GM12891 (cell line): ENCODE measurements at regions not wholly inside any gene's neighbourhood (a gene's known extent, or its start where the extent isn't known, plus 50 kb on each side); places are given as distances from the start of the nearest gene placed in this dataset.
"Not testable (repeated sequence)": the region's sequence is repeated elsewhere in the genome, so short reads cannot be mapped to it uniquely, and the experiment has no call there.

ENCODE experiments used
- DNase-seq: peaks from one replicate; pipeline ENCODE4 v3.0.0; 2011; ENCODE audit warnings: low spot score; ENCODE audit not compliant: insufficient read length
- FAIRE-seq: peaks from 2 replicates; lab custom pipeline; 2011; peaks lifted over from hg19 to GRCh38; lab: Jason Lieb, UNC
- PAX5 ChIP-seq: IDR thresholded peaks from 2 replicates; pipeline ENCODE4 v1.6.1; 2011; ENCODE audit warnings: low read length, moderate library complexity, mild to moderate bottlenecking; ENCODE audit not compliant: insufficient read depth, severe bottlenecking
- POLR2A ChIP-seq: IDR thresholded peaks from 2 replicates; pipeline ENCODE4 v1.6.1; 2011; ENCODE audit warnings: low read depth, low read length, control low read depth
- POLR2AphosphoS5 ChIP-seq: IDR thresholded peaks from 2 replicates; pipeline ENCODE4 v1.6.1; 2011; ENCODE audit warnings: low read depth, low read length, control low read depth
- POU2F2 ChIP-seq: IDR thresholded peaks from 2 replicates; pipeline ENCODE4 v1.6.1; 2011; ENCODE audit warnings: low read depth, mild to moderate bottlenecking, control low read depth, low read length, moderate library complexity
- SPI1 ChIP-seq: IDR thresholded peaks from 2 replicates; pipeline ENCODE4 v1.6.1; 2011; ENCODE audit warnings: low read depth, low read length, control low read depth
- TAF1 ChIP-seq: IDR thresholded peaks from 2 replicates; pipeline ENCODE4 v1.6.1; 2011; ENCODE audit warnings: low read depth, low read length, control low read depth

DNA sequence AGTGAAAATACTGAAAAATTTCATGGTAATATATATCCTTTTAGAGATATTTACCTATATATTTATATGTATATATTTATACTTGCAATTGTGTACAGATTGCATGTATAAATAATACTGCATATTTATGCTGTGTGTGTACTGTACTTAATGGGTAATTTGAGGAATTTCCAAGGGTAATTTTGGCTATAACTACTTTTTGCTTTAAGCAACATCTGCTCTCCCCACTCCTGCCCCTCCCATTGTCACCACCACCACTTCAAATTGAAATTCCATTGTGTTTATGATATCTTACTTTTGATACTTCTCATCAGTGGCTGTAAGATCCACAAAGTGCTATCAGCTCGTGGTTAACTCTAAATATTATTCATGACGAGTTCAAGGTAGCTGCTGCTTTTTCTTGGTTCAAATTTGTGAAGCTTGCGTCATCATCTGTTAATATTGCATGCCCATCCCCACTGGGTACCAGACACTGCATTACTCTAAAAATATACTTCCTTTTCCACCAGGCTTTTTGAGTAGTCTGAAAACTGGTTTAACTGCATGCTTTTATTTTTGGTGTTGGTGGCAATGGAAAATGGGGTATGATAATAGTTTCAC is 91.7 kb upstream of the MITF start:
- TF ChIP-seq PAX5 (no peak), TAF1 (no peak), SPI1 (no peak), POLR2A (no peak), POU2F2 (no peak), POLR2AphosphoS5 (no peak)
- FAIRE-seq (no peak), DNase-seq (no peak)

DNA sequence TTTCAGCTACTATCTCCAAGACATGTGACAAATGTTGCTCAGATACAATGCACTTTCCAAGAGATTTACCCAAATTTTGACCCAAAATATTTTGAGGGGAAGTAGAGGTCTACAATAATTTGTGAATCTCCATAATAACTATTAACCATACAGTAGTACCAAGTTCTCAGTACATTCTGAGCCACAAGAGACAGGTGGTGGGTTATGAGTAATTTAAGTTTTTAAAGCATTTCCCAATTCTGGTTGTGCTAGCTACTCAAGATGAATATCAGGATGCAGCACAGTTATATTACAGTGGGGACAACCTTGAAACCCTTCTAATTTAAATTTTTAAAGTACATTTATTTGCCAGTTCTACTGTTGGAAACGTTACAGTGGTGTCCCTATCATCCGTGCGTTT is 92.2 kb upstream of the MITF start:
- no peak for DNase-seq
- TF ChIP-seq TAF1, result no peak
- no peak for TF ChIP-seq POLR2A
- TF ChIP-seq POU2F2, result no peak
- no peak for TF ChIP-seq SPI1
- TF ChIP-seq POLR2AphosphoS5, result no peak
- TF ChIP-seq PAX5, result no peak
- no peak for FAIRE-seq

DNA sequence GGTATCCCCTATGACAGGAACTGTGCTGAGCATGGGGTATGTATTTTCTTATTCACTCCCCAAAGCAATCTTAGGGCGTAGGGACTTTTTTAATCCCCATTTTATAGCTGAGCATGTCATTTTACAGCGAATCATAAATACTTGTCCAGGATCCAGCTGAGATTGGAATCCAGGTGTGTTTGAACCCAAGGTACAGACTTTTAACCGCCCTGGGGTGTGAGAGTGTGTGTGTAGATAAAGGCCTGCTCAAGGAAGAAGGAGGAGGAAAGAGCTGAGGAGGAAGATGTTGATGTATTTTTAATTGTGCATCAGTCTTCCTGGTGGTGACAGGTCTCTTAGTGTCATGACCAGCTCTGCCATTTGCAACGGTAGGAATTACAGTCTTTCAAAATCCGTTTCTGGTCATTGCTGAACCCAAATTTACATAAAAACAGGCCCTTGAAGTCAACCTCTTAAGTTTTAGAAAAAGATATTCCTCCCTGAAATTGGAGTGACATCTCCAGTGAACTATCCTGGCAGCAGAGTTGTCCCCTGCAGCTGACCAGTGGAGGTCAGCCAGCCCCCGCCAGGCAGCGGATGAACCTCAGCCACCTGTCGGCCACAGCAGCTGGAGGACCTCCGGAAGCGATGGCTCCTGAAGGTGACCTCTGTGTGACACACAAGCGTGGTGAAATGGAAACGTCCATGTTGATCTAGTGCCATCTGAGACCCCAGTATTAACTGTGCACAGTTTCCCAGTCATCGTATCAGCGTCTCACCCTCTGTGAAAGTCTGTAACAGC is 92.8 kb upstream of the MITF start:
- FAIRE-seq (no peak), DNase-seq (no peak)
- TF ChIP-seq POU2F2 (no peak), PAX5 (no peak), SPI1 (no peak), POLR2A (no peak)

DNA sequence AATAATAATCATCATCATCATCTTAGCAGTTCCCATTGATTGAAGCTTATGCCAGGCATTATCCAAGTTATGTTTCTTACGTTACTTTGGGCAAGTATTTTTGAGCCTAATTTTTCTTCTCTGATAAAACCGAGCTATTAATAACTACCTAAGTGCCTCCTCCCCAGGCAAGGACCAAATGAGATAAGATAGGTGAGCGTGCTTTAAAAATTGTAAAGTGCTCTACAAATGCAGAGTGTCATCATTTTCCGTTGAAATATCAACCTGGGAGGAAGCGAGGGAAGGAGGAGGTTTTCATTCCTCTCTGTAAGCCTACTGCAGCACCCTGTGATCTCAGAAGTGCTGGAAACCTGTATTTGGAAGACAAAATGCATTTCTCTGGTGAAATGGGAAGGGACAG is 96.7 kb upstream of the MITF start:
- DNase-seq (no peak), FAIRE-seq (no peak)
- TF ChIP-seq SPI1, result no peak
- TF ChIP-seq POU2F2, result no peak
- no peak for TF ChIP-seq POLR2A
- TF ChIP-seq POLR2AphosphoS5, result no peak
- TF ChIP-seq TAF1, result no peak
- TF ChIP-seq PAX5, result no peak

DNA sequence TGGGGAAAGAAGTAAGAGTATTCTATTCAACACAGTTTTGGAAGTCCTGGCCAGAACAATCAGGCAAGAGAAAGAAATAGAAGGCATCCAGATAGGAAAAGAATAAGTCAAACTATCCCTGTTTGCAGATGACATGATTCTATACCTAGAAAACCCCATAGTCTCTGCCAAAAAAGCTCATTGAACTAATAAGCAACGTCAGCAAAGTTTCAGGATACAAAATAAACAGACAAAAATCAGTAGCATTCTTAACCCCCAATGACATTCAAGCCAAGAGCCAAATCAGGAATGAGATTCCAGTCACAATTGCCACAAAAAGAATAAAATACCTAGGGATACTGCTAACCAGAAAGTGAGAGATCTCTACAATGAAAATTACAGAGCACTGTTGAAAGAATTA is 99.4 kb upstream of the MITF start:
- DNase-seq (no peak), FAIRE-seq (no peak)
- no peak for TF ChIP-seq POU2F2
- TF ChIP-seq SPI1, result no peak
- no peak for TF ChIP-seq TAF1
- TF ChIP-seq POLR2A, result no peak
- no peak for TF ChIP-seq POLR2AphosphoS5
- no peak for TF ChIP-seq PAX5

DNA sequence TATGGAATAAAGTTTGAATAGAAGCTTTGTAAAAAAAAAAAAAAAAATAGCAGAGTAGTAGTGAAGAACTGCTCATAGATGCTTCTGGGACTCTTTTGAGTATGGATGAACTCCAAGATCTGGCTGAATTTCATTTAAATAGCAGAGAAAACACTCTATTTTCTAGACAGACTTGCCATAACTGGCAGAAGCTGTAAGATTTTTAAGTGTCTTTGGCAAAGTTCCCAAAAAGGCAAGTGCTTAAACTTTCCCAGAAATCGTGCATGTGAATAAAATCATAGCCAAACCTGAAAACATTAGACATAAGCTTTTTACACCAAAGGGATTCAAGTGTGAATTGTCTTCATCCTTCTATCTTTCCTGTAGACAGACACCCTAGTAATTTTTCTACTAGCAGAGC is 110.3 kb upstream of the MITF start:
- DNase-seq (no peak), FAIRE-seq (no peak)
- TF ChIP-seq POLR2AphosphoS5 (no peak), TAF1 (no peak), POU2F2 (no peak), SPI1 (no peak), PAX5 (no peak), POLR2A (no peak)

DNA sequence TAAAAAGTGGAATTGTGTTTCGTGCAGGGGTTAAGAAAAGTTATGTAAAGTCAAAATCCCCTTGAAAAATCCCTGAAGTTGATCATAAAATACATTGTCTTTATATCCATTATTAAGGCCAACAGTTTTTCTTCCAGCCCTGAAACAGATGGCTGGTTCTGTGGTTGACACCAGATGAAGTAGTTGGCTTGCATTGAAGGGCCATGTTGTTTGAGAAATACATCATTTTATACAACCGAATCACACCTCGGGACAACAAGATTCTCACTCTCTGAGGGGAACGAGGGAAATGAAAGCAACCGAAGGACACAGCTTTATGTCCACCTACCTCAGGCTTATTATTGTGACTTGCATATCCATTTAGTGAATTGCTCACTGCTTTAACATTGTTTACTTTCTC is 126.0 kb upstream of the MITF start:
- FAIRE-seq, result no peak
- TF ChIP-seq POLR2A, result no peak
- TF ChIP-seq SPI1, result no peak
- TF ChIP-seq POU2F2, result no peak
- no peak for TF ChIP-seq POLR2AphosphoS5
- TF ChIP-seq PAX5, result no peak
- TF ChIP-seq TAF1, result no peak
- no peak for DNase-seq

DNA sequence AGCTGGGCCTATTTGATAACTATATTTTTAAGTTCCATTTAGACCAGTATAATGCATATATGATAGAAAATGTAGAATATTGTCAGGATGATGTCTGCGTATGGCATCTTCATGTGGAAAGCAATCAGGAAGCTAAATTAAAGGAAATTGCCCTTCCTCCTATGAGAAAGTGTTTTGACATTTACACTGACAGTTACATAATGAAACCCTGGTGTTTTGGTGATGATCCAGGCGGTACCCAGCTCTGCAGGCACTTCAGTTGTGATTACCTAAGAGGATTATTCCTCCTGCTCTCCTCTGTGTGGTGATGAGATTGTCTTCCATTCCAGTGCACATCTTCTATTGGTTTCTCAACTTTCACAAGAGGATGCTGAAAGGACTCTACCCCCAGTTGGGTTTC is 126.5 kb upstream of the MITF start:
- TF ChIP-seq SPI1 (no peak), POLR2AphosphoS5 (no peak), POLR2A (no peak), POU2F2 (no peak), TAF1 (no peak), PAX5 (no peak)
- FAIRE-seq (no peak), DNase-seq (no peak)

DNA sequence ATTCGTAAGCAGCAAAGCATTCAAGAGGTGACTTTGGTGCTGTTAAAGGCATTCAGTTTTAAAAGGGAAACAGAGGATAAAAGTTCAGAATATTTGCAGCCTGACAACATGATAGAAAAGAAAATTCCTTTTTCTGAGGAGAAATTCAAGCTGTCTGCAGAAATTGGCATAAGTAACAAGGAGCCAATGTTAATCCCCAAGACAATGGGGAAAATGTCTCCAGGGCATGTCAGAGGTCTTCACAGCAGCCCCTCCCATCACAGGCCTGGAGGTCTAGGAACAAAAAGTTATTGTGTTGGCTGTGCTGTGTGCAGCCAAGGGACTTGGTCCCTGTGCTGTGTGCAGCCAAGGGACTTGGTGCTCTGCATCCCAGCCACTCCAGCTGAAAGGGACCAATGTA is 129.7 kb upstream of the MITF start:
- not testable (repeated sequence) for DNase-seq, FAIRE-seq

DNA sequence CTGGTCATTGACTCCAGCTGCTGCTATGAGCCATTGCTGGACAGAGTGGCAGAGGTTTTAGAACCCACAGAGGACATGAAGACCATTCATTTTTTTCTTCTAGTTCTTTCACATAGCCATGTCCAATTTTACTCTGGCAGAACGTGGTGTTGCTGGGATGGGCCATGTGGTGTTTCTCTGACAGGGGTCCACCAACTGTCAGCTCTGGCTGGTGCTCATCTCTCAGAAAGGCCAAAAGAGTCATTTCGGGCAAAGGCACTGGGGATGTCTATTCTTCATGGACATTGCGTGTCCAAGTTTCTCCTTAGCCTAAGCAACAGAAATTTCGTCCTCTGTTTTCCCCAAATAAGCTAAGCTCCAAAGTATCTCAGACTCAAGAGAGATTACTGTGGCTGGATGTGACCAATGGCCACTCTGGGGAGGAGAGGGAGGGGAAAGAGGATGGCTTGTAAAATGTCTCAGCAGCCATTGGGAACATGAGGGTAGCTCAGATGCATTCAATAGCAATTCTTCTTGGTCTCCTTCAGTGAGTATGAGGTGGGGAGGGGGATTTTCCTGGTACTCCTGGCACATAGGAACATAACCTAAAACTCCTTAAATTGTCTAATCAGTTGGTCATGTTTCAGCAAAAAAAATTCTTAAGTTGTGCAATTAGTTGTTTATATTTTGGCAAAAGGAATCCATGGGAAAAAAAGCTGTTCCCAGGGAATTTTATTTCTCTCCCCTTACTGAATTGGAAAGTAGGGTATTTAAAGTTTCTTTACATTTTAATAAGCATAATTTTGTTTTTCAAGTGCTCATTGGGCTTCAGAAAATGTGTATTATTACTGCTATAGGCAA is 131.6 kb upstream of the MITF start:
- TF ChIP-seq POLR2AphosphoS5, result no peak
- TF ChIP-seq SPI1, result no peak
- TF ChIP-seq POU2F2, result no peak
- TF ChIP-seq PAX5, result no peak
- TF ChIP-seq TAF1, result no peak
- TF ChIP-seq POLR2A, result no peak
- FAIRE-seq (no peak), DNase-seq (no peak)
